H7 (cell line): ENCODE measurements at regions not wholly inside any gene's neighbourhood (a gene's known extent, or its start where the extent isn't known, plus 50 kb on each side); places are given as distances from the start of the nearest gene placed in this dataset.

ENCODE experiments used
- DNase-seq: peaks from one replicate; pipeline ENCODE4 v3.0.0; 2012
- H3K27me3 ChIP-seq: 2 replicates; pipeline ENCODE4 v1.6.0; 2011; ENCODE audit warnings: mild to moderate bottlenecking, low read length; ENCODE audit not compliant: control insufficient read depth, insufficient read depth
- H3K36me3 ChIP-seq: replicated peaks from 2 replicates; pipeline ENCODE4 v1.5.1; 2011; ENCODE audit warnings: low read length; ENCODE audit not compliant: control insufficient read depth, insufficient read depth
- H3K4me3 ChIP-seq: 2 replicates; pipeline ENCODE4 v1.5.1; 2011; ENCODE audit warnings: low read depth, mild to moderate bottlenecking, control low read depth, low read length, moderate library complexity; ENCODE audit not compliant: insufficient read depth

- Histone ChIP-seq H3K4me3 (no peak overlapping the region), H3K36me3 (no peaks in the 10 kb centered on the region), H3K27me3 (no peaks in the 10 kb centered on the region)
- peak; percentile 7 for DNase-seq
These were observed 119.5 kb upstream of the PRICKLE2 start for GRCh38 chr3:64344721-64345207.

- H3K36me3 ChIP-seq = no peaks in the 10 kb centered on the region
- H3K4me3 ChIP-seq = no peak overlapping the region
- no peaks in the 10 kb centered on the region for H3K27me3 ChIP-seq
- DNase-seq = no peak
These were observed 118.6 kb upstream of the PRICKLE2 start for GRCh38 chr3:64343689-64344430.

GRCh38 chr3:64342940-64343688, 117.8 kb upstream of the PRICKLE2 start:
- Histone ChIP-seq H3K36me3 (no peaks in the 10 kb centered on the region), H3K4me3 (no peak overlapping the region), H3K27me3 (no peaks in the 10 kb centered on the region)
- DNase-seq = peak; percentile 7

GRCh38 chr3:64341296-64341695, 116.0 kb upstream of the PRICKLE2 start:
- Histone ChIP-seq H3K36me3 (no peaks in the 10 kb centered on the region), H3K4me3 (no peak overlapping the region), H3K27me3 (no peaks in the 10 kb centered on the region)
- no peak for DNase-seq

GRCh38 chr3:64340641-64341101, 115.4 kb upstream of the PRICKLE2 start:
- DNase-seq = no peak

GRCh38 chr3:64336488-64336887, 111.2 kb upstream of the PRICKLE2 start:
- Histone ChIP-seq H3K27me3 (no peaks in the 10 kb centered on the region), H3K4me3 (no peak overlapping the region), H3K36me3 (no peaks in the 10 kb centered on the region)
- no peak for DNase-seq

More at GRCh38 chr3:64340641-64341101, 115.4 kb upstream of the PRICKLE2 start:
- H3K36me3 ChIP-seq = no peaks in the 10 kb centered on the region
- no peaks in the 10 kb centered on the region for H3K27me3 ChIP-seq
- H3K4me3 ChIP-seq = no peak overlapping the region

- Histone ChIP-seq H3K27me3 (no peaks in the 10 kb centered on the region), H3K36me3 (no peaks in the 10 kb centered on the region), H3K4me3 (no peak overlapping the region)
- no peak for DNase-seq
These were observed 107.4 kb upstream of the PRICKLE2 start for GRCh38 chr3:64332459-64333350.

- no peaks in the 10 kb centered on the region for H3K36me3 ChIP-seq
- no peak overlapping the region for H3K4me3 ChIP-seq
- DNase-seq = no peak
- no peaks in the 10 kb centered on the region for H3K27me3 ChIP-seq
These were observed 106.3 kb upstream of the PRICKLE2 start for GRCh38 chr3:64331605-64332004.

- Histone ChIP-seq H3K27me3 (no peaks in the 10 kb centered on the region), H3K4me3 (no peak overlapping the region), H3K36me3 (no peaks in the 10 kb centered on the region)
- DNase-seq = no peak
These were observed 103.8 kb upstream of the PRICKLE2 start for GRCh38 chr3:64329037-64329436.

- no peak overlapping the region for H3K4me3 ChIP-seq
- no peaks in the 10 kb centered on the region for H3K27me3 ChIP-seq
- H3K36me3 ChIP-seq = no peaks in the 10 kb centered on the region
- no peak for DNase-seq
These were observed 102.0 kb upstream of the PRICKLE2 start for GRCh38 chr3:64327100-64327804.

GRCh38 chr3:64321747-64322146, 96.5 kb upstream of the PRICKLE2 start:
- Histone ChIP-seq H3K36me3 (no peaks in the 10 kb centered on the region), H3K4me3 (no peak overlapping the region), H3K27me3 (no peaks in the 10 kb centered on the region)
- DNase-seq = peak; percentile 1

- peak; percentile 30 for DNase-seq
- no peaks in the 10 kb centered on the region for H3K27me3 ChIP-seq
- no peak overlapping the region for H3K4me3 ChIP-seq
- no peaks in the 10 kb centered on the region for H3K36me3 ChIP-seq
These were observed 94.1 kb upstream of the PRICKLE2 start for GRCh38 chr3:64319391-64319790.

GRCh38 chr3:64318668-64319271, 93.5 kb upstream of the PRICKLE2 start:
- no peaks in the 10 kb centered on the region for H3K27me3 ChIP-seq

More at GRCh38 chr3:64318668-64319271, 93.5 kb upstream of the PRICKLE2 start:
- no peak overlapping the region for H3K4me3 ChIP-seq
- no peaks in the 10 kb centered on the region for H3K36me3 ChIP-seq
- no peak for DNase-seq
